Osteoblast (primary cell): ENCODE measurements at regions not wholly inside any gene's neighbourhood (a gene's known extent, or its start where the extent isn't known, plus 50 kb on each side); places are given as distances from the start of the nearest gene placed in this dataset.

Source experiments
- DNase-seq: peaks from one replicate; pipeline ENCODE4 v3.0.0; 2011; ENCODE audit warnings: low spot score, mixed read lengths; ENCODE audit not compliant: insufficient read length; ENCODE audit errors: missing footprints
- H2AFZ ChIP-seq: 2 replicates; pipeline ENCODE4 v1.6.0; 2011; ENCODE audit warnings: mild to moderate bottlenecking, low read length
- H3K27ac ChIP-seq: 2 replicates; pipeline ENCODE4 v1.5.1; 2011; ENCODE audit warnings: mild to moderate bottlenecking, low read depth, low read length, moderate library complexity
- H3K27me3 ChIP-seq: 2 replicates; pipeline ENCODE4 v1.6.0; 2012; ENCODE audit warnings: mild to moderate bottlenecking, control low read depth, inconsistent platforms, low read length, moderate library complexity; ENCODE audit not compliant: insufficient read depth
- H3K36me3 ChIP-seq: 2 replicates; pipeline ENCODE4 v1.5.1; 2011; ENCODE audit warnings: mild to moderate bottlenecking, low read length, control low read depth, moderate library complexity; ENCODE audit not compliant: insufficient read depth
- H3K4me1 ChIP-seq: 2 replicates; pipeline ENCODE4 v1.5.1; 2011; ENCODE audit warnings: mild to moderate bottlenecking, low read length, control low read depth, moderate library complexity; ENCODE audit not compliant: insufficient read depth
- H3K4me2 ChIP-seq: 2 replicates; pipeline ENCODE4 v1.6.0; 2011; ENCODE audit warnings: mild to moderate bottlenecking, low read length; ENCODE audit not compliant: insufficient read depth
- H3K4me3 ChIP-seq: fragments of 200-600 bp; sonication (generic); 3 replicates; pipeline ENCODE4 v1.5.1; 2012; ENCODE audit warnings: mild to moderate bottlenecking, low read length, inconsistent platforms; ENCODE audit not compliant: insufficient read depth
- H3K79me2 ChIP-seq: 2 replicates; pipeline ENCODE4 v1.6.0; 2012; ENCODE audit warnings: mild to moderate bottlenecking, low read length, control low read depth, inconsistent platforms; ENCODE audit not compliant: insufficient read depth
- H3K9me3 ChIP-seq: 2 replicates; pipeline ENCODE4 v1.5.1; 2011; ENCODE audit warnings: low read depth, low read length, control low read depth
- H4K20me1 ChIP-seq: 2 replicates; pipeline ENCODE4 v1.6.0; 2012; ENCODE audit warnings: mild to moderate bottlenecking, low read length, control low read depth; ENCODE audit not compliant: insufficient read depth
- TF ChIP-seq, protein P1 (sequence below): IDR thresholded peaks from 2 replicates; pipeline ENCODE4 v1.5.1; 2011; ENCODE audit warnings: mild to moderate bottlenecking, low read depth, low read length, moderate library complexity; ENCODE audit errors: extremely low read depth

DNA sequence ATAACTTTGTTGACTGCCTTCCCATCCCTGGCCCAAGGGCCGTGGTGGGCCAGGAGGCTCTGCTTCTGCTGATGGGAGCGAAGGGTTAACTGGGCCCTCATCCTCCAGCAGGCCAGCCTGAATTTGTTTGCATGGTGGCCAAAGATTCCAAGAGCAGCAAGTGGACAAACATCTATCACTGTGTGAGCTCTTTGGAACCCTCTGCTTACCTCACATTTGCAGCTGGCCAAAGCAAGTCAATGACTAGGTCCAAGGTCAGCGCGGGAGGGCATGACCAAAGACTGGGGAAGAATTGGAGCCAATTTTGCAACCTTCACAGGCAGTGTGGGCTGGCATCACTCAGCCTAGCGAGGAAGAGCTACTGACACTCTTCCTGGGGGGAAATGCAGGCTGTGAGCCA lies 67.8 kb upstream of the ATP6AP2 start:
- Histone ChIP-seq H3K9me3 (no peaks in the 10 kb centered on the region), H3K4me3 (no peak overlapping the region), H3K27me3 (peaks cover 21% of the 10 kb centered on the region), H3K27ac (no peak overlapping the region), H2AFZ (no peak overlapping the region), H4K20me1 (no peaks in the 10 kb centered on the region), H3K79me2 (no peaks in the 10 kb centered on the region), H3K4me1 (no peaks in the 10 kb centered on the region), H3K36me3 (no peaks in the 10 kb centered on the region), H3K4me2 (no peak overlapping the region)
- no peak for DNase-seq
- TF ChIP-seq, protein P1, sequence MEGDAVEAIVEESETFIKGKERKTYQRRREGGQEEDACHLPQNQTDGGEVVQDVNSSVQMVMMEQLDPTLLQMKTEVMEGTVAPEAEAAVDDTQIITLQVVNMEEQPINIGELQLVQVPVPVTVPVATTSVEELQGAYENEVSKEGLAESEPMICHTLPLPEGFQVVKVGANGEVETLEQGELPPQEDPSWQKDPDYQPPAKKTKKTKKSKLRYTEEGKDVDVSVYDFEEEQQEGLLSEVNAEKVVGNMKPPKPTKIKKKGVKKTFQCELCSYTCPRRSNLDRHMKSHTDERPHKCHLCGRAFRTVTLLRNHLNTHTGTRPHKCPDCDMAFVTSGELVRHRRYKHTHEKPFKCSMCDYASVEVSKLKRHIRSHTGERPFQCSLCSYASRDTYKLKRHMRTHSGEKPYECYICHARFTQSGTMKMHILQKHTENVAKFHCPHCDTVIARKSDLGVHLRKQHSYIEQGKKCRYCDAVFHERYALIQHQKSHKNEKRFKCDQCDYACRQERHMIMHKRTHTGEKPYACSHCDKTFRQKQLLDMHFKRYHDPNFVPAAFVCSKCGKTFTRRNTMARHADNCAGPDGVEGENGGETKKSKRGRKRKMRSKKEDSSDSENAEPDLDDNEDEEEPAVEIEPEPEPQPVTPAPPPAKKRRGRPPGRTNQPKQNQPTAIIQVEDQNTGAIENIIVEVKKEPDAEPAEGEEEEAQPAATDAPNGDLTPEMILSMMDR = no peak

DNA sequence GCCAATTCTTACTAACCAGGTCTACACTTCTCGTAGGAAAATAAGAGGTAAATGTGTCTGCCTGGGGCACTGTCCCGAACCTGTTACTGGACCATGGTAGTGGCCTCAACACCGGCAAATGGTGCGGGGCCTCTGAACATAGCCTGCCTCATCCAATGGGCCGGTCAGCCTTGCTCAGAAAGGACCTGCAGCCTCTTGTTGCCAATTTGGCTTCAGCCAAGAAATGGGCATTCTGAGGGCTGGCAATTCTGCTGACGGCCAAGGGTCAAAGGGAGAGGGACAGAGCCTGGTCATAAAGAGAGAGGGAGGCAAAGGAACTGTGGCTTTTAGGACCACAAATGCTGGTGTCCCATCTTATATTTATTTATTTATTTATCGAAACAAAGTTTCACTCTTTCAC lies 69.5 kb upstream of the ATP6AP2 start:
- no peaks in the 10 kb centered on the region for H3K4me1 ChIP-seq
- no peak overlapping the region for H3K27ac ChIP-seq
- TF ChIP-seq, protein P1 = no peak
- no peak overlapping the region for H3K4me3 ChIP-seq
- H2AFZ ChIP-seq = no peak overlapping the region
- H3K4me2 ChIP-seq = no peak overlapping the region
- no peaks in the 10 kb centered on the region for H3K36me3 ChIP-seq
- no peaks in the 10 kb centered on the region for H3K79me2 ChIP-seq
- H3K9me3 ChIP-seq = no peaks in the 10 kb centered on the region
- H3K27me3 ChIP-seq = peaks cover 21% of the 10 kb centered on the region
- H4K20me1 ChIP-seq = no peaks in the 10 kb centered on the region
- DNase-seq = no peak

DNA sequence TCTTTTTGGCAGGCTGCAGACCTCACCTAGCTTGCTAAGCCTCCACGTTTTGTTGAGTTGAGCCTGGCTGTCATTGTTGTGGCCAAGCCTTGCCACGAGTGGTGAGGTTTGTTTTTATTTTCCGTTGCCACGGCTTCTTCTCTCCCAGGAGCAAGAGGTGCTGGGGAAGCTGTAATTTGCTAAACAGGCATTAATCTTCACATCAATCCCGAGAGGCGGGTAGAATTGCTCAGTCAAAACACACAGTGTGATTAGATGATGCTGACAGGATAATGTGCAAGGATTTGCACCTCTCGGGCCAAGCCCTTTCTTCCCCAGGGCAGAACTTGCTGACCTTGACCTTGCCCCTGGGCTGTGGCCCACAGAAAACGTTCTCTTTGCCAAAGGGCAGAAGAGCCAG lies 72.2 kb upstream of the ATP6AP2 start:
- H3K4me2 ChIP-seq = no peak overlapping the region
- no peak overlapping the region for H3K27ac ChIP-seq
- H2AFZ ChIP-seq = no peak overlapping the region
- H3K36me3 ChIP-seq = no peaks in the 10 kb centered on the region
- TF ChIP-seq, protein P1 = no peak
- no peaks in the 10 kb centered on the region for H3K9me3 ChIP-seq
- peaks cover 24% of the 10 kb centered on the region for H3K27me3 ChIP-seq
- H3K4me3 ChIP-seq = no peak overlapping the region
- DNase-seq = no peak
- no peaks in the 10 kb centered on the region for H3K79me2 ChIP-seq
- H3K4me1 ChIP-seq = peaks cover 18% of the 10 kb centered on the region
- no peaks in the 10 kb centered on the region for H4K20me1 ChIP-seq

DNA sequence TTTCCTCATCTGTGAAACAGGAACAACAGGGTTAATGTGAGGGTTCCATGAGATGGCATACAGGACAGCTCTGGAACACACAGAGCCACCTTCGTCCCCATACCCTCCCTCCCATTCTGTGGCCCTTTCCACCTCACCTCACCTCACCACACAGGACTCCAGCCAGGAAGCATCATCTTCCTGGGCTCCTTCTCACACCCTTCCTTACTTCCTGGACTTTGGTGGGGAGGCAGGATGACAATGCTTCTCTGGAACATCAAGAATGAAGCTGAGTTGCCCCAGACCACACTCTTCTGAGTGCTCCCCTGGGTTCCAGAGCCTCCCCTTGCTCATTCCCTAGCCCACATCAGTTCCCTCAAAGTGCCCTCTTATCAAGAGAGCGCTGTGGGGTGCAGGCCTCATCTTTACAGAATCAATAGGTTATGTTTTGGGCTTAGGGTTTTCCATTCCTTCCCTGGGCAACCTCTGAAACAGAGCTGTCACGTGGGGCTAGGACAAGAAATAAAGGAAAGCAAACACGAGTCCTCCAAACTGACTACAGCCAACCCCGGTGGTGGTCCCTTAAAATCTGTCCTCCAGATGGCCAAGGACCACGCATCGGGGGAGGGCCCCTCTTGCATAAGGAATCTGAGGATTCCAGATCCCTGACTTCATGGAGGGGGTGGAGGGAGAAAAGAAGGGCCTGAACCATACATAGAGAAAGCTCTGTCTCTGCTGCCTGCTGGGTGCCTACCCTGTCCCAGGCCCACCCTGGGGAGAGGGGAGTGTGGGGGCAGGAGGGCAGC lies 74.4 kb upstream of the ATP6AP2 start:
- H3K4me3 ChIP-seq = no peak overlapping the region
- no peak overlapping the region for H3K27ac ChIP-seq
- no peaks in the 10 kb centered on the region for H3K79me2 ChIP-seq
- H3K27me3 ChIP-seq = peaks cover 30% of the 10 kb centered on the region
- DNase-seq = no peak
- H3K4me2 ChIP-seq = no peak overlapping the region
- H3K4me1 ChIP-seq = peaks cover 18% of the 10 kb centered on the region
- H2AFZ ChIP-seq = no peak overlapping the region
- no peaks in the 10 kb centered on the region for H4K20me1 ChIP-seq
- H3K36me3 ChIP-seq = no peaks in the 10 kb centered on the region
- H3K9me3 ChIP-seq = no peaks in the 10 kb centered on the region
- TF ChIP-seq, protein P1 = no peak
